GM12865 (cell line): ENCODE measurements at regions not wholly inside any gene's neighbourhood (a gene's known extent, or its start where the extent isn't known, plus 50 kb on each side); places are given as distances from the start of the nearest gene placed in this dataset.
"Not testable (repeated sequence)": the region's sequence is repeated elsewhere in the genome, so short reads cannot be mapped to it uniquely, and the experiment has no call there.

Experiments used
- DNase-seq: peaks from one replicate; pipeline ENCODE4 v3.0.0; 2010; ENCODE audit warnings: low read depth
- H3K4me3 ChIP-seq: 2 replicates; pipeline ENCODE4 v1.5.1; 2011; ENCODE audit warnings: mild to moderate bottlenecking, low read depth, low read length, control low read depth
- TF ChIP-seq, protein P1 (sequence below): IDR thresholded peaks from 2 replicates; pipeline ENCODE4 v1.5.1; 2011; ENCODE audit warnings: low read length, control low read depth, low read depth, inconsistent platforms; ENCODE audit not compliant: insufficient read depth; ENCODE audit errors: missing control alignments

DNA sequence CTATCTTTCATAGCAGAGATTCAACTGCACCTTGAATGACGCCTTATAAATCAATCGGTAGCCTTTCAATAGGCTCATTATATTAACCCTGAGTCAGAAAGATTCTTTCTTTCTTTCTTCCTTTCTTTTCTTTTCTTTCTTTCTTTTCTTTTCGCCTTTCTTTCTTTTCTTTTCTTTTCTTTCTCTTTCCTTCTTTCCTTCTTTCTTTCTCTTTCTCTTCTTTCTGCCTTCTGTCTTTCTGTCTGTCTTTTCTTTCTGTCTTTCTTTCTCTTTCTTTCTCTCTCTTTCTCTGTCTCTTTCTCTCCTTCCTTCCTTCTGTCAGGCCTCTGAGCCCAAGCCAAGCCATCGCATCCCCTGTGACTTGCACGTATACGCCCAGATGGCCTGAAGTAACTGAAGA is 86.0 kb upstream of the CLINT1 start:
- no peak for DNase-seq
- H3K4me3 ChIP-seq = no peak overlapping the region
- TF ChIP-seq, protein P1, sequence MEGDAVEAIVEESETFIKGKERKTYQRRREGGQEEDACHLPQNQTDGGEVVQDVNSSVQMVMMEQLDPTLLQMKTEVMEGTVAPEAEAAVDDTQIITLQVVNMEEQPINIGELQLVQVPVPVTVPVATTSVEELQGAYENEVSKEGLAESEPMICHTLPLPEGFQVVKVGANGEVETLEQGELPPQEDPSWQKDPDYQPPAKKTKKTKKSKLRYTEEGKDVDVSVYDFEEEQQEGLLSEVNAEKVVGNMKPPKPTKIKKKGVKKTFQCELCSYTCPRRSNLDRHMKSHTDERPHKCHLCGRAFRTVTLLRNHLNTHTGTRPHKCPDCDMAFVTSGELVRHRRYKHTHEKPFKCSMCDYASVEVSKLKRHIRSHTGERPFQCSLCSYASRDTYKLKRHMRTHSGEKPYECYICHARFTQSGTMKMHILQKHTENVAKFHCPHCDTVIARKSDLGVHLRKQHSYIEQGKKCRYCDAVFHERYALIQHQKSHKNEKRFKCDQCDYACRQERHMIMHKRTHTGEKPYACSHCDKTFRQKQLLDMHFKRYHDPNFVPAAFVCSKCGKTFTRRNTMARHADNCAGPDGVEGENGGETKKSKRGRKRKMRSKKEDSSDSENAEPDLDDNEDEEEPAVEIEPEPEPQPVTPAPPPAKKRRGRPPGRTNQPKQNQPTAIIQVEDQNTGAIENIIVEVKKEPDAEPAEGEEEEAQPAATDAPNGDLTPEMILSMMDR = no peak

GRCh38 chr5:157944077-157944633 is 85.2 kb upstream of the CLINT1 start:
- H3K4me3 ChIP-seq = no peak overlapping the region
- TF ChIP-seq, protein P1 = no peak

GRCh38 chr5:157942595-157942994 is 83.7 kb upstream of the CLINT1 start:
- no peak for DNase-seq
- TF ChIP-seq, protein P1 = no peak
- no peak overlapping the region for H3K4me3 ChIP-seq

More at GRCh38 chr5:157944077-157944633, 85.2 kb upstream of the CLINT1 start:
- no peak for DNase-seq

DNA sequence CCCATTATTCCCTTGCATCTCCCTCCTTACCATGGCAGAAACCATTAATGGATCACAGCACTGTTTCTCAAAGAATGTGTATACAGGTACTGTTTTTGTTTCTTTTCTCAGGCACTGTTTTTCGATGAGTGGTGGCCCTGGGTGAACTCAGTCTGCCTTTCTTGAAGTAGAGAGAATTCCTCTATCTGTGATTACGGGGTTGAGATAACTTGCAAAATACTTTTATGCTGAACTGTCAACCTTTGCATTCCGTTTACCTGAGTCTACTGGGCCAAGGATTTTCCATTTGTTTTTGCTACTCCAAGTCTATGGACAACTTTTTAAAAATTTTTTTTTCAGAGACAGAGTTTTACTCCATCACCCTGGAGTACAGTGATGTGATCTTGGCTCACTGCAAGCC is 82.7 kb upstream of the CLINT1 start:
- TF ChIP-seq, protein P1 = no peak
- DNase-seq = no peak
- H3K4me3 ChIP-seq = no peak overlapping the region

DNA sequence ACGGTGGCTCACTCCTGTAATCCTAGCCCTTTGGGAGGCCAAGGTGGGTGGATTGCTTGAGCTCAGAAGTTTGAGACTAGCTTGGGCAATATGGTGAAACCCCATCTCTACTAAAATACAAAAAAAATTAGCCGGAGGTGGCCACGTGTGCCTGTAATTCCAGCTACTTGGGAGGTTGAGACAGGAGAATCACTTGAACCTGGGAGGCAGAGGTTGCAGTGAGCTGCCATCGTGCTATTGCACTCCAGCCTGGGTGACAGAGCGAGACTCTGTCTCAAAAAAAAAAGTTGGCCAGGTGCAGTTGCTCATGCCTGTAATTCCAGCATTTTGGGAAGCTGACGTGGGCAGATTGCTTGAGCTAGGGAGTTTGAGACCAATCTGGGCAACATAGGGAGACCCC is 79.2 kb upstream of the CLINT1 start:
- not testable (repeated sequence) for H3K4me3 ChIP-seq, DNase-seq

DNA sequence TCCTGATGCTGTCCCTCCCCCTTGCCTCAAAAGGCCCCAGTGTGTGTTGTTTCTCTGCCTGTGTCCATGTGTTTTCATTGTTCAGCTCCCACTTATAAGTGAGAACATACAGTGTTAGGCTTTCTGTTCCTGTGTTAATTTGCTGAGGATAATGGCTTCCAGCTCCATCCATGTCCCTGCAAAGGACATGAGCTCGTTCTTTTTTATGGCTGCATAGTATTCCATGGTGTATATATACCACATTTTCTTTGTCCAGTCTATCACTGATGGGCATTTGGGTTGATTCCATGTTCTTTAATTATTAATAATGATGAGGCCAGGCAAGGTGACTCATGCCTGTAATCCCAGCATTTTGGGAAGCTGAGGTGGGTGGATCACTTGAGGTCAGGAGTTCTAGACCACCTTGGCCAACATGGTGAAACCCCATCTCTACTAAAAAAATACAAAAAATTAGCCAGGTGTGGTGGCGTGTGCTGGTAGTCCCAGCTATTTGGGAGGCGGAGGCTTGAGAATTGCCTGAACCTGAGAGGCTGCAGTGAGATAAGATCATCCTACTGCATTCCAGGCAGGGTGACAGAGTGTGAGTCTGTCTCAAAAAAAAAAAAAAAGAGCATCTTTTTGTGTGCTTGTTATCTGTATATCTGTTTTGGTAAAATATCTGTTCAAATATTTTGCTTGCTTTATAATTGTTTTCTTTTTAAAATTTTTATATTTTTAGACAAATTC is 78.0 kb upstream of the CLINT1 start:
- H3K4me3 ChIP-seq, DNase-seq: not testable (repeated sequence)

DNA sequence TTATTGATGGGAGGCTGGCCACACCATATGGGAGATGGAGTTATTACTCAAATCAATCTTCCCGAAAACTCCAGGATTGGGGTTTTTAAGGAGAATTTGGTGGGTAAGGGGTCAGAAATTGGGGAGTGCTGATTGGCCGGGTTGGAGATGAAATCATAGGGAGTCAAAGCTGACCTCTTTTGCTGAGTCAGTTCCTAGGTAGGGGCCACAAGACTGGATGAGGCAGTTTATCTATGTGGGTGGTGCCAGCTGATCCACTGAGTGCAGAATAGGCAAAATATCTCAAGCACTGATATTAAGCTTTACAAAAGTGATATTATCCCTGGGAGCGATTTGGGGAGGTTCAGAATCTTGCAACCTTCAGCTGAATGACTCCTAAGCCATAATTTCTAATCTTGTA is 75.7 kb upstream of the CLINT1 start:
- no peak overlapping the region for H3K4me3 ChIP-seq
- TF ChIP-seq, protein P1 = no peak
- DNase-seq = no peak

DNA sequence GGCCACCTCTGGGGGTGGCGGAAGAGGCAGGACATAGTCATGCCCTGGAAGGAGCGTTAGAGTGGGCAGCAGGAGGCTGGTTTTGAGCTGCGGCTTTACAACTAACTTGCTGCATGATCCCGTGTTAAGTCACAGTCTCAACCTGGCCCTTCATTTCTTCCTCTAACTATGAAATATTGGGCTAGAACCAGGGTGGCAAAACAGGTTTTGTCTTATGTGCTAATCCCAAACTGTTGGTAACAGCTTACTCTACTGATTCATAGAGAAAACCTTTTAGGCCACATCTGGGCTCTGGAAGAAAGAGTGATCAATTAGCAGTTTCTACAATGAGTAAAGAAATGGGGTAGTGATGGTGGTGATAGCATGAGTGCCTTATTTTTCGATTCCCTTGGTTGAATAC is 74.1 kb upstream of the CLINT1 start:
- no peak overlapping the region for H3K4me3 ChIP-seq
- TF ChIP-seq, protein P1 = no peak
- no peak for DNase-seq
